ENCODE measurements at regions not wholly inside any gene's neighbourhood (a gene's known extent, or its start where the extent isn't known, plus 50 kb on each side); places are given as distances from the start of the nearest gene placed in this dataset.

- no peaks in the 10 kb centered on the region for H3K9me3 ChIP-seq
- H3K36me3 ChIP-seq (replicated peaks in 1 of 2; ENCODE audit: insufficient read depth in 1 of 2, low read depth in 2 of 2), result no peaks in the 10 kb centered on the region
- H3K4me1 ChIP-seq, result no peaks in the 10 kb centered on the region
- no peak overlapping the region for H3K27ac ChIP-seq
- intact Hi-C loops (cut with DNase I), result loop anchor here (10.0 kb wide), 1 partner anchor 159 kb away; no protein-coding TSS in a partner anchor
- no peaks in the 10 kb centered on the region for H3K27me3 ChIP-seq
- 46 to 54% methylated on average over 3 of the region's 3 CpGs for WGBS, 2 donors
- TF ChIP-seq POLR2A (IDR thresholded peaks at IDR 0.05) (no peak), CTCF (IDR thresholded peaks at IDR 0.05) (no peak)
- ATAC-seq (no peak), DNase-seq (no peak)
- no peak overlapping the region for H3K4me3 ChIP-seq
Measured at GRCh38 chr16:51815523-51815922, 664.5 kb upstream of the SALL1 start.

DNA sequence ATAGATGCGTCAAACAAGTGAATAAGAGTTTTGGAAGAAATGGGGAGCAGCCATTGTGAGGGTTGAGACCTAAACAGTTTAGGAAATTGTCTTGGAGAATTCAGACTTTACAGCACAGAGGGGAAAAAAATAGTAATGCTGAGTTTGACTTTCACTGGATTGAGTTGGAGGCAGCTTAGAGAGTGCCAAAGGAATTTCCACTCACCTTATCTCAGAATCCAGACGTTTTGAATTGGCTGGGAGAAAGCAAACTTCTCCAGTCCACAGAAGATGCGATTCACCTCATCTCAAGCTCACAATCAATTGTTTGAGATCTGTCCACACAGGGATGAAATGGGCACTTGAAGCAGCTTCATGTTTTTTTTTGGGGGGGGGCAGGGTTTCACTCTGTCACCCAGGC, 663.5 kb upstream of the SALL1 start:
- no peak for DNase-seq
- ATAC-seq, result no peak
- WGBS, 2 donors, result 37% methylated on average over 3 of the region's 3 CpGs
- Histone ChIP-seq H3K9me3 (no peaks in the 10 kb centered on the region), H3K4me3 (no peak overlapping the region), H3K36me3 (replicated peaks in 1 of 2; ENCODE audit: insufficient read depth in 1 of 2, low read depth in 2 of 2) (no peaks in the 10 kb centered on the region), H3K27ac (no peak overlapping the region), H3K4me1 (no peaks in the 10 kb centered on the region), H3K27me3 (no peaks in the 10 kb centered on the region)
- TF ChIP-seq POLR2A (IDR thresholded peaks at IDR 0.05), result no peak
- no peak for TF ChIP-seq CTCF (IDR thresholded peaks at IDR 0.05)
- intact Hi-C loops (cut with DNase I), result loop anchor here (10.0 kb wide), 1 partner anchor 160 kb away; no protein-coding TSS in a partner anchor

DNA sequence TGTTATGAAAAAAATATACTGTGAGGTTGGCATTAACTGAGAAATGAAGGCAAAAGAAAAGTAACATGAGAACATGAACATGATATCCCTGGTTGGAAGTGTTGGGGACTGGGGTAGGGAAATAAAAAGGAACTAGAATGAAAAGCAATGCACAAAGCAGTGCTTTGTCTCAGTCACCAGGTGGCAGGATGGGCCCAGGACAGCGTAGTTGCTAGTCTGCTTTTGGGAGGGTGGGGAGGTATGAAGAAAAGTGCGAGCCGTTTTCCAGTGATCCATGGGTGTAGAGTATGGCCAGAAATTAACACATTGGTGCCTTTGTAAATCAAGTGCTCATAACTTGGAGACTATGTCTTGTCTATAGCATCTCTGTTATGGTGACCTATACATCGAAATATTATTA, 662.5 kb upstream of the SALL1 start:
- 81 to 84% methylated on average over 4 of the region's 4 CpGs for WGBS, 2 donors
- Histone ChIP-seq H3K36me3 (replicated peaks in 1 of 2; ENCODE audit: insufficient read depth in 1 of 2, low read depth in 2 of 2) (no peaks in the 10 kb centered on the region), H3K27me3 (no peaks in the 10 kb centered on the region), H3K4me3 (no peak overlapping the region), H3K4me1 (no peaks in the 10 kb centered on the region), H3K9me3 (no peaks in the 10 kb centered on the region), H3K27ac (no peak overlapping the region)
- ATAC-seq, result no peak
- no peak for DNase-seq
- TF ChIP-seq CTCF (IDR thresholded peaks at IDR 0.05) (no peak), POLR2A (IDR thresholded peaks at IDR 0.05) (no peak)
- intact Hi-C loops (cut with DNase I), result loop anchor here (10.0 kb wide), 1 partner anchor 161 kb away; no protein-coding TSS in a partner anchor

- H3K4me3 ChIP-seq, result no peak overlapping the region
- WGBS, 2 donors, result 66 to 70% methylated on average over 2 of the region's 2 CpGs
- intact Hi-C loops (cut with DNase I), result loop anchor here (10.0 kb wide), 1 partner anchor 162 kb away; no protein-coding TSS in a partner anchor
- no peaks in the 10 kb centered on the region for H3K36me3 ChIP-seq (replicated peaks in 1 of 2; ENCODE audit: insufficient read depth in 1 of 2, low read depth in 2 of 2)
- H3K27ac ChIP-seq, result no peak overlapping the region
- no peaks in the 10 kb centered on the region for H3K27me3 ChIP-seq
- TF ChIP-seq POLR2A (IDR thresholded peaks at IDR 0.05) (no peak), CTCF (IDR thresholded peaks at IDR 0.05) (no peak)
- no peaks in the 10 kb centered on the region for H3K9me3 ChIP-seq
- ATAC-seq, result no peak
- no peak for DNase-seq
- no peaks in the 10 kb centered on the region for H3K4me1 ChIP-seq
Measured at GRCh38 chr16:51812945-51813344, 661.9 kb upstream of the SALL1 start.

DNA sequence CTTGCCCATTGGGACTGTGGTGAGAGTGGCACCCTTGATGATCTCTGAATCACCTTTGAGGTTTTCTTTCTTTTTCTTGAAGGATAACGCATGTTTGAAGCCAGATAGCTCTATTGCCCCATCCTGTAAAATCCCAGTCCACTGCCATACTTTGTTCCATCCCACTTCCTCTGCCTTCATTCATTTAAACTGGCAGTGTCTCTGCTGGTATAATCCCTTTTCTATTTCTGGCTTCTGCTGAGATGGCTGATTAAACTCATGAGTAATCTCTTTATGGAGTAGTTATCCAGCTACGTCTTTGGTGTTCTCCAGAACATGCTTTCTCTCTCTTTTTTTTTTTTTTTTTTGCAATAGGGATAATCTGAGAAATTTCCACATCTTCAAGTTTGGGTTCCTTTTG, 656.5 kb upstream of the SALL1 start:
- intact Hi-C loops (cut with DNase I), result no loop called here
- TF ChIP-seq POLR2A (IDR thresholded peaks at IDR 0.05), result no peak
- TF ChIP-seq CTCF (IDR thresholded peaks at IDR 0.05), result no peak
- no peaks in the 10 kb centered on the region for H3K4me1 ChIP-seq
- DNase-seq, result no peak
- ATAC-seq, result no peak
- WGBS, 2 donors, result 64 to 65% methylated on average over 2 of the region's 2 CpGs
- no peaks in the 10 kb centered on the region for H3K9me3 ChIP-seq
- H3K4me3 ChIP-seq, result no peak overlapping the region
- H3K36me3 ChIP-seq (replicated peaks in 1 of 2; ENCODE audit: insufficient read depth in 1 of 2, low read depth in 2 of 2), result no peaks in the 10 kb centered on the region
- no peaks in the 10 kb centered on the region for H3K27me3 ChIP-seq
- no peak overlapping the region for H3K27ac ChIP-seq
